HEK293 (cell line): ENCODE measurements at regions not wholly inside any gene's neighbourhood (a gene's known extent, or its start where the extent isn't known, plus 50 kb on each side); places are given as distances from the start of the nearest gene placed in this dataset.
A peak's percentile ranks its signal among the peaks of the same experiment; 100 is the strongest.

Source experiments
- CTCF ChIA-PET: fragments of 350-600 bp; formaldehyde crosslinking; extraction: SDS; loops from one replicate; lab custom pipeline; 2021; ENCODE audit warnings: antibody characterized with exemption; lab: Yijun Ruan, JAX
- POLR2A ChIA-PET: fragments of 300-600 bp; formaldehyde crosslinking; extraction: SDS; loops from one replicate; lab custom pipeline; 2020; ENCODE audit warnings: antibody characterized with exemption, inconsistent platforms; lab: Yijun Ruan, JAX
- H3K27ac ChIP-seq: fragments of 200-500 bp; sonication (Bioruptor generic); 2 replicates; pipeline ENCODE4 v1.5.1; 2014; ENCODE audit warnings: low read depth, low read length, control low read depth, inconsistent platforms; ENCODE audit errors: extremely low read depth
- H3K36me3 ChIP-seq, 2 experiments: fragments of 200-500 bp in 1 of 2; sonication (Bioruptor generic) in 1 of 2; 1 replicate in 1 of 2; 2 replicates in 1 of 2; pipeline ENCODE4 v1.5.1; 2014 to 2017; ENCODE audit warnings: inconsistent platforms in 2 of 2, low read length in 2 of 2; ENCODE audit not compliant: control insufficient read depth in 2 of 2, insufficient read depth in 1 of 2
- H3K4me1 ChIP-seq: fragments of 200-500 bp; sonication (Bioruptor generic); 2 replicates; pipeline ENCODE4 v1.5.1; 2014; ENCODE audit warnings: mild to moderate bottlenecking, low read length, inconsistent platforms; ENCODE audit not compliant: control insufficient read depth, insufficient read depth
- H3K4me3 ChIP-seq: 2 replicates; pipeline ENCODE4 v1.5.1; 2011; ENCODE audit warnings: low read depth, mild to moderate bottlenecking, control low read depth, low read length, moderate library complexity
- H3K9me3 ChIP-seq: fragments of 200-500 bp; sonication (Bioruptor generic); 2 replicates; pipeline ENCODE4 v1.5.1; 2014; ENCODE audit warnings: low read depth, low read length, inconsistent platforms; ENCODE audit not compliant: control insufficient read depth, insufficient read depth
- ATF2 ChIP-seq: fragments of 450-650 bp; formaldehyde crosslinking; IDR thresholded peaks from 2 replicates; pipeline ENCODE4 v1.5.1; 2016; ENCODE audit warnings: missing biosample characterization, missing genetic modification characterization, low read depth
- GLI2 ChIP-seq: fragments of 450-650 bp; formaldehyde crosslinking; IDR thresholded peaks from 2 replicates; pipeline ENCODE4; 2017; ENCODE audit warnings: missing biosample characterization, missing genetic modification characterization, low read depth, borderline replicate concordance
- HOXA7 ChIP-seq: sonication (generic); formaldehyde crosslinking; IDR thresholded peaks from 2 replicates; pipeline ENCODE4 v1.8.1; 2022; ENCODE audit warnings: missing genetic modification reagents, borderline replicate concordance
- KLF16 ChIP-seq: fragments of 450-650 bp; formaldehyde crosslinking; IDR thresholded peaks from 2 replicates; pipeline ENCODE4 v1.5.1; 2017; ENCODE audit warnings: missing biosample characterization, missing genetic modification characterization
- PRDM4 ChIP-seq: fragments of 450-650 bp; formaldehyde crosslinking; IDR thresholded peaks from 2 replicates; pipeline ENCODE4 v1.5.1; 2017; ENCODE audit warnings: missing biosample characterization, missing genetic modification characterization
- ZEB2 ChIP-seq: fragments of 450-650 bp; formaldehyde crosslinking; IDR thresholded peaks from 2 replicates; pipeline ENCODE4 v1.5.1; 2016; ENCODE audit warnings: missing biosample characterization, missing genetic modification characterization
- ZNF202 ChIP-seq: fragments of 450-650 bp; formaldehyde crosslinking; IDR thresholded peaks from 2 replicates; pipeline ENCODE4 v1.5.1; 2016; ENCODE audit warnings: missing biosample characterization, missing genetic modification characterization, borderline replicate concordance
- ZNF274 ChIP-seq, 2 experiments: fragments of 200-500 bp in 1 of 2; fragments of 450-650 bp in 1 of 2; sonication (Bioruptor generic) in 1 of 2; formaldehyde crosslinking in 1 of 2; IDR thresholded peaks; 2 replicates each; pipeline versions ENCODE4 v1.5.1 to v1.6.1; 2014 to 2016; ENCODE audit warnings: borderline replicate concordance in 1 of 2, inconsistent platforms in 1 of 2, low read length in 1 of 2, missing biosample characterization in 1 of 2, missing genetic modification characterization in 1 of 2
- ZNF335 ChIP-seq: fragments of 450-650 bp; formaldehyde crosslinking; conservative IDR thresholded peaks from 2 replicates; pipeline ENCODE4 v1.5.1; 2016; ENCODE audit warnings: missing biosample characterization, missing genetic modification characterization
- ZNF544 ChIP-seq: fragments of 450-650 bp; formaldehyde crosslinking; IDR thresholded peaks from 2 replicates; pipeline ENCODE4 v1.5.0; 2017; ENCODE audit warnings: missing biosample characterization, missing genetic modification characterization
- ZNF629 ChIP-seq: fragments of 450-650 bp; formaldehyde crosslinking; IDR thresholded peaks from 2 replicates; pipeline ENCODE4 v1.5.1; 2017; ENCODE audit warnings: missing biosample characterization, missing genetic modification characterization
- ZNF658 ChIP-seq: fragments of 450-650 bp; formaldehyde crosslinking; IDR thresholded peaks from 2 replicates; pipeline ENCODE4; 2016; ENCODE audit warnings: missing biosample characterization, missing genetic modification characterization
- ZNF664 ChIP-seq: fragments of 450-650 bp; formaldehyde crosslinking; IDR thresholded peaks from 2 replicates; pipeline ENCODE4 v1.5.1; 2016; ENCODE audit warnings: missing biosample characterization, missing genetic modification characterization
- ZNF76 ChIP-seq: fragments of 450-650 bp; formaldehyde crosslinking; IDR thresholded peaks from 2 replicates; pipeline ENCODE4; 2016; ENCODE audit warnings: low read depth, missing biosample characterization, missing genetic modification characterization, borderline replicate concordance
- ZNF785 ChIP-seq: fragments of 450-650 bp; formaldehyde crosslinking; IDR thresholded peaks from 2 replicates; pipeline ENCODE4 v1.5.1; 2016; ENCODE audit warnings: missing biosample characterization, missing genetic modification characterization
- TF ChIP-seq, protein P1 (sequence below): fragments of 450-650 bp; formaldehyde crosslinking; IDR thresholded peaks from 2 replicates; pipeline ENCODE4 v1.5.1; 2016; ENCODE audit warnings: missing biosample characterization, missing genetic modification characterization
- TF ChIP-seq, protein P2 (sequence below): fragments of 450-650 bp; formaldehyde crosslinking; IDR thresholded peaks from 2 replicates; pipeline ENCODE4 v1.5.1; 2016; ENCODE audit warnings: missing biosample characterization, missing genetic modification characterization
- TF ChIP-seq, protein P3 (sequence below): fragments of 450-650 bp; formaldehyde crosslinking; conservative IDR thresholded peaks from 2 replicates; pipeline ENCODE4 v1.5.1; 2016; ENCODE audit warnings: low read depth, missing biosample characterization, missing genetic modification characterization
- TF ChIP-seq, protein P4 (sequence below): fragments of 450-650 bp; formaldehyde crosslinking; IDR thresholded peaks from 2 replicates; pipeline ENCODE4 v1.5.1; 2016; ENCODE audit warnings: missing biosample characterization, missing genetic modification characterization

DNA sequence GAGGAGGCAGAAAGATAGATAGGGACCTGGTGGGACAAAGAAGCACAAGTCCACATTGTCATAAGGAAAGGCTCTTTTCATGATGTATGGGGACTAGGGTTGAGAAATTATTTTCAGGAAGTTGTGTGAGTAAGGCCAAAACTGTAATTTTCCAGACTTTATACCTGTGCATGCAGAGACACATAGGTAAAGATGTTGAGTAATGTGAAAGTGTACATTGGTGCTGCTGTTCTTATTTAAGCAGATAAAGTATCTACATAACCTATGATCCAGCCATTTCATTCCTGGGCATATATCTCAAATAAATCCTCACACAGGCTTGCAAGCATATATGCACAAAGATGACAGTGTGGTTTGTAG is 332.2 kb downstream of the DUSP6 start (continued):
- TF ChIP-seq, protein P1, sequence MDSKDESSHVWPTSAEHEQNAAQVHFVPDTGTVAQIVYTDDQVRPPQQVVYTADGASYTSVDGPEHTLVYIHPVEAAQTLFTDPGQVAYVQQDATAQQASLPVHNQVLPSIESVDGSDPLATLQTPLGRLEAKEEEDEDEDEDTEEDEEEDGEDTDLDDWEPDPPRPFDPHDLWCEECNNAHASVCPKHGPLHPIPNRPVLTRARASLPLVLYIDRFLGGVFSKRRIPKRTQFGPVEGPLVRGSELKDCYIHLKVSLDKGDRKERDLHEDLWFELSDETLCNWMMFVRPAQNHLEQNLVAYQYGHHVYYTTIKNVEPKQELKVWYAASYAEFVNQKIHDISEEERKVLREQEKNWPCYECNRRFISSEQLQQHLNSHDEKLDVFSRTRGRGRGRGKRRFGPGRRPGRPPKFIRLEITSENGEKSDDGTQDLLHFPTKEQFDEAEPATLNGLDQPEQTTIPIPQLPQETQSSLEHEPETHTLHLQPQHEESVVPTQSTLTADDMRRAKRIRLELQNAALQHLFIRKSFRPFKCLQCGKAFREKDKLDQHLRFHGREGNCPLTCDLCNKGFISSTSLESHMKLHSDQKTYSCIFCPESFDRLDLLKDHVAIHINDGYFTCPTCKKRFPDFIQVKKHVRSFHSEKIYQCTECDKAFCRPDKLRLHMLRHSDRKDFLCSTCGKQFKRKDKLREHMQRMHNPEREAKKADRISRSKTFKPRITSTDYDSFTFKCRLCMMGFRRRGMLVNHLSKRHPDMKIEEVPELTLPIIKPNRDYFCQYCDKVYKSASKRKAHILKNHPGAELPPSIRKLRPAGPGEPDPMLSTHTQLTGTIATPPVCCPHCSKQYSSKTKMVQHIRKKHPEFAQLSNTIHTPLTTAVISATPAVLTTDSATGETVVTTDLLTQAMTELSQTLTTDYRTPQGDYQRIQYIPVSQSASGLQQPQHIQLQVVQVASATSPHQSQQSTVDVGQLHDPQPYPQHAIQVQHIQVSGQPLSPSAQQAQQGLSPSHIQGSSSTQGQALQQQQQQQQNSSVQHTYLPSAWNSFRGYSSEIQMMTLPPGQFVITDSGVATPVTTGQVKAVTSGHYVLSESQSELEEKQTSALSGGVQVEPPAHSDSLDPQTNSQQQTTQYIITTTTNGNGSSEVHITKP (tag by site-specific recombination): no peak
- TF ChIP-seq ZEB2 (no peak), ZNF629 (tag by site-specific recombination) (no peak)

GRCh38 chr12:89019439-89020120 is 332.7 kb downstream of the DUSP6 start:
- CTCF ChIA-PET: interaction anchor here (0.5 to 3.4 kb wide), 38 partner anchors 10 to 1006 kb away, joined by 3 to 39 read pairs (median 3); partner anchors contain the start of genes GALNT4 and POC1B
- Histone ChIP-seq H3K4me3 (peak overlapping the region; percentile 31), H3K27ac (no peak overlapping the region), H3K4me1 (0 out of 2 replicates have a peak, but pooled peaks cover 2% of the 10 kb centered on the region), H3K9me3 (no peaks in the 10 kb centered on the region), H3K36me3 (no peaks in the 10 kb centered on the region)
- POLR2A ChIA-PET: interaction anchor here (1.5 kb wide), 1 partner anchor 419 kb away, joined by 3 read pairs; no protein-coding TSS in a partner anchor
- TF ChIP-seq ZNF274 (IDR thresholded peaks at IDR 0.05; ENCODE audit: low read length) (no peak), ZNF274 (tag by site-specific recombination; IDR thresholded peaks at IDR 0.05; ENCODE audit: borderline replicate concordance) (no peak), GLI2 (tag by site-specific recombination) (no peak), ZNF658 (tag by site-specific recombination) (no peak), ZNF76 (tag by site-specific recombination) (no peak), ZNF335 (tag by site-specific recombination) (peak; percentile 31; the same call in 1 of the 2 replicates), ZNF202 (tag by site-specific recombination) (no peak), KLF16 (tag by site-specific recombination) (no peak), ZNF544 (no peak), HOXA7 (CRISPR knock-in tag) (no peak), ZNF664 (no peak), ATF2 (tag by site-specific recombination) (no peak), PRDM4 (tag by site-specific recombination) (no peak), ZNF785 (tag by site-specific recombination) (no peak)
- TF ChIP-seq, protein P2, sequence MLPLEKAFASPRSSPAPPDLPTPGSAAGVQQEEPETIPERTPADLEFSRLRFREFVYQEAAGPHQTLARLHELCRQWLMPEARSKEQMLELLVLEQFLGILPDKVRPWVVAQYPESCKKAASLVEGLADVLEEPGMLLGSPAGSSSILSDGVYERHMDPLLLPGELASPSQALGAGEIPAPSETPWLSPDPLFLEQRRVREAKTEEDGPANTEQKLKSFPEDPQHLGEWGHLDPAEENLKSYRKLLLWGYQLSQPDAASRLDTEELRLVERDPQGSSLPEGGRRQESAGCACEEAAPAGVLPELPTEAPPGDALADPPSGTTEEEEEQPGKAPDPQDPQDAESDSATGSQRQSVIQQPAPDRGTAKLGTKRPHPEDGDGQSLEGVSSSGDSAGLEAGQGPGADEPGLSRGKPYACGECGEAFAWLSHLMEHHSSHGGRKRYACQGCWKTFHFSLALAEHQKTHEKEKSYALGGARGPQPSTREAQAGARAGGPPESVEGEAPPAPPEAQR (tag by site-specific recombination): no peak
- TF ChIP-seq, protein P3, sequence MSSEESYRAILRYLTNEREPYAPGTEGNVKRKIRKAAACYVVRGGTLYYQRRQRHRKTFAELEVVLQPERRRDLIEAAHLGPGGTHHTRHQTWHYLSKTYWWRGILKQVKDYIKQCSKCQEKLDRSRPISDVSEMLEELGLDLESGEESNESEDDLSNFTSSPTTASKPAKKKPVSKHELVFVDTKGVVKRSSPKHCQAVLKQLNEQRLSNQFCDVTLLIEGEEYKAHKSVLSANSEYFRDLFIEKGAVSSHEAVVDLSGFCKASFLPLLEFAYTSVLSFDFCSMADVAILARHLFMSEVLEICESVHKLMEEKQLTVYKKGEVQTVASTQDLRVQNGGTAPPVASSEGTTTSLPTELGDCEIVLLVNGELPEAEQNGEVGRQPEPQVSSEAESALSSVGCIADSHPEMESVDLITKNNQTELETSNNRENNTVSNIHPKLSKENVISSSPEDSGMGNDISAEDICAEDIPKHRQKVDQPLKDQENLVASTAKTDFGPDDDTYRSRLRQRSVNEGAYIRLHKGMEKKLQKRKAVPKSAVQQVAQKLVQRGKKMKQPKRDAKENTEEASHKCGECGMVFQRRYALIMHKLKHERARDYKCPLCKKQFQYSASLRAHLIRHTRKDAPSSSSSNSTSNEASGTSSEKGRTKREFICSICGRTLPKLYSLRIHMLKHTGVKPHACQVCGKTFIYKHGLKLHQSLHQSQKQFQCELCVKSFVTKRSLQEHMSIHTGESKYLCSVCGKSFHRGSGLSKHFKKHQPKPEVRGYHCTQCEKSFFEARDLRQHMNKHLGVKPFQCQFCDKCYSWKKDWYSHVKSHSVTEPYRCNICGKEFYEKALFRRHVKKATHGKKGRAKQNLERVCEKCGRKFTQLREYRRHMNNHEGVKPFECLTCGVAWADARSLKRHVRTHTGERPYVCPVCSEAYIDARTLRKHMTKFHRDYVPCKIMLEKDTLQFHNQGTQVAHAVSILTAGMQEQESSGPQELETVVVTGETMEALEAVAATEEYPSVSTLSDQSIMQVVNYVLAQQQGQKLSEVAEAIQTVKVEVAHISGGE (tag by site-specific recombination): peak; percentile 32; the same call in 1 of the 2 replicates
- TF ChIP-seq, protein P4, sequence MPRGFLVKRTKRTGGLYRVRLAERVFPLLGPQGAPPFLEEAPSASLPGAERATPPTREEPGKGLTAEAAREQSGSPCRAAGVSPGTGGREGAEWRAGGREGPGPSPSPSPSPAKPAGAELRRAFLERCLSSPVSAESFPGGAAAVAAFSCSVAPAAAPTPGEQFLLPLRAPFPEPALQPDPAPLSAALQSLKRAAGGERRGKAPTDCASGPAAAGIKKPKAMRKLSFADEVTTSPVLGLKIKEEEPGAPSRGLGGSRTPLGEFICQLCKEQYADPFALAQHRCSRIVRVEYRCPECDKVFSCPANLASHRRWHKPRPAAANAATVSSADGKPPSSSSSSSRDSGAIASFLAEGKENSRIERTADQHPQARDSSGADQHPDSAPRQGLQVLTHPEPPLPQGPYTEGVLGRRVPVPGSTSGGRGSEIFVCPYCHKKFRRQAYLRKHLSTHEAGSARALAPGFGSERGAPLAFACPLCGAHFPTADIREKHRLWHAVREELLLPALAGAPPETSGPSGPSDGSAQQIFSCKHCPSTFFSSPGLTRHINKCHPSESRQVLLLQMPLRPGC (tag by site-specific recombination): no peak
